ENCODE measurements at regions not wholly inside any gene's neighbourhood (a gene's known extent, or its start where the extent isn't known, plus 50 kb on each side); places are given as distances from the start of the nearest gene placed in this dataset.
"Not testable (repeated sequence)": the region's sequence is repeated elsewhere in the genome, so short reads cannot be mapped to it uniquely, and the experiment has no call there.

DNA sequence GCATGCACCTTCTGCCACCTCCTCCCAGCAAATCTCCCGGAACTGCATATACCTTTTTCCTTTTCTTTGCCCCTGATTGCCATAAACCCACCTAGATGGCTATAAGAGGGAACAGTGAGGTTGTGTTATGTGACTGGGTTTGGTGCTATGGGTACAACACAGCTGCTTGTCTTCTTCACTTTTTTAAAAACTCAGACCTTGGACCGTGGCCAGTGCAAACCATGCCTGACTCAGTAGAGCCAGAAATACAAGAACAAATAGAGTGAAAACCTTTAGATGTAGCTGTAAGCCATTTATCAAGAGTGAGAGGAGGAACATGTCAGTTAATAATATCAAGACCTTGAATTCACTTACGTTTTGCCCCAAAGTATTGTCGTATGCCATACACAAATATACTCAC is 267.4 kb upstream of the CHAC2 start:
- DNase-seq: no peak
- Mint-ChIP-seq H3K9me3 (no peaks in the 10 kb centered on the region), H3K4me1 (ENCODE audit: low read depth in 2 of 2) (no peaks in the 10 kb centered on the region)

DNA sequence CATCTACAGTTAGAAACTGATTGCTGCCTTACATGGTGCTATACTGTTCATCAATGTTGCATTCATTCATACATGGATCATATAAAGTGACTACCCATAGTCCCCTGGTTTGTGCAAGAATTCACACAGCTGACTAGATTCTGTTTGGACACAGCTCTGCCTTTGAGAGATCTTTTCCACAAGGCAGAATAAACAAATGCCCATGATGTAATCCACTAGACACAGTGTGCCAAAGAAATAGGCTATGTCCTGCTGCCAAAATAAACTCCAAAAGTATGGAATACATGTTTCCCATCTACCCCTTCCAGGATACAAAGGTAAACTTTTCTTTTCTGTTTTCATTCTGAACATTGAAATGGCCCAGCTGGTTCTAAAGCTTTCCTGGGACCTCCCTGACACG is 269.4 kb upstream of the CHAC2 start:
- no peak overlapping the region for H3K27ac Mint-ChIP-seq
- H3K36me3 Mint-ChIP-seq (ENCODE audit: insufficient read depth): no peaks in the 10 kb centered on the region
- DNase-seq: no peak
- ATAC-seq (replicated peaks): no peak
- no peaks in the 10 kb centered on the region for H3K4me1 Mint-ChIP-seq (ENCODE audit: low read depth in 2 of 2)
- H3K9me3 Mint-ChIP-seq: no peaks in the 10 kb centered on the region
- H3K27me3 Mint-ChIP-seq: peaks cover 0 to 18% of the 10 kb centered on the region in 2 donors
- no peak overlapping the region for H3K4me3 Mint-ChIP-seq

More for the DNA sequence above, 267.4 kb upstream of the CHAC2 start:
- no peak for ATAC-seq (replicated peaks)
- Mint-ChIP-seq H3K4me3 (no peak overlapping the region), H3K36me3 (ENCODE audit: insufficient read depth) (no peaks in the 10 kb centered on the region), H3K27ac (no peak overlapping the region), H3K27me3 (peaks cover 0 to 24% of the 10 kb centered on the region in 2 donors)

DNA sequence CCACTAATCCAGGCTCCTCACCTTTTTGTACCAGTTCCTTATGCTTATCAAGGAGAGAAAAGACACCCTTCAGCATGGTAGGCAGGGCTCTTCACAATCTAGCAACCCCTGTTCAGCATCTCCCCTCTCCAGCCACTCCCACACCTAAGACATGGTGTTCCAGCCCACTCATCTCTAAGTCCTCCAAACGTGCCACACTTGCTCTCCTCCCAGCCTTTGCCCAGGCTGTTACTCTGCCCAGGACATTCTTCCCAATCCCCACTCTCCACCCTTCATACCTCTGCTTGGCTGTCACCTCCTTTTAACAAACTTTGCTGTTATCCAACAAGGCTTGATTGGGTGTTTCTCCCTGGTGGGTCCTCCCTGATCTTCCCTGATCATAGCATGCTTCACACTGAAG is 270.6 kb upstream of the CHAC2 start:
- no peaks in the 10 kb centered on the region for H3K4me1 Mint-ChIP-seq (ENCODE audit: low read depth in 2 of 2)
- DNase-seq (no peak), ATAC-seq (replicated peaks) (no peak)
- H3K27ac Mint-ChIP-seq: no peak overlapping the region
- no peak overlapping the region for H3K4me3 Mint-ChIP-seq
- H3K9me3 Mint-ChIP-seq: no peaks in the 10 kb centered on the region
- H3K27me3 Mint-ChIP-seq: peaks cover 0 to 18% of the 10 kb centered on the region in 2 donors
- H3K36me3 Mint-ChIP-seq (ENCODE audit: insufficient read depth): no peaks in the 10 kb centered on the region

DNA sequence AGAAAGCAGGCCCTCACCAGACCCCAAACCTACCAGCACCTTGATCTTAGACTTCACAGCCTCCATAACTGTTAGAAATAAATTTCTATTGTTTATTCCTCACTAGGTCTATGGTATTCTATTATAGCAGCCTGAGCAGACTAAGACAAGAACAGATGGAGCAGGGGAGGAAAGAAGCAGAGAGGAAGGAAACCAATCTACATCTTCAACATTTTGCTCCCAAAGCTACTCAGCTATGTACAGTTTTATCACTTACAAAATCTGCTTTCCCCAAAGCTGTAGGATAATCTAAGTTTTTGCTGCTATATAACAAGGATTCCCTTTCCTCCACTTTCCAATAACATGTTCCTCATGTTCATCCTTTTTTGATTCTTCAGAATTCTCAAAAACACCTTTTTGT is 274.4 kb upstream of the CHAC2 start:
- Mint-ChIP-seq H3K36me3 (ENCODE audit: insufficient read depth) (no peaks in the 10 kb centered on the region), H3K4me1 (ENCODE audit: low read depth in 2 of 2) (no peaks in the 10 kb centered on the region), H3K4me3 (no peak overlapping the region), H3K27me3 (peaks cover 0 to 7% of the 10 kb centered on the region in 2 donors), H3K27ac (no peak overlapping the region), H3K9me3 (no peaks in the 10 kb centered on the region)
- no peak for DNase-seq
- no peak for ATAC-seq (replicated peaks)

DNA sequence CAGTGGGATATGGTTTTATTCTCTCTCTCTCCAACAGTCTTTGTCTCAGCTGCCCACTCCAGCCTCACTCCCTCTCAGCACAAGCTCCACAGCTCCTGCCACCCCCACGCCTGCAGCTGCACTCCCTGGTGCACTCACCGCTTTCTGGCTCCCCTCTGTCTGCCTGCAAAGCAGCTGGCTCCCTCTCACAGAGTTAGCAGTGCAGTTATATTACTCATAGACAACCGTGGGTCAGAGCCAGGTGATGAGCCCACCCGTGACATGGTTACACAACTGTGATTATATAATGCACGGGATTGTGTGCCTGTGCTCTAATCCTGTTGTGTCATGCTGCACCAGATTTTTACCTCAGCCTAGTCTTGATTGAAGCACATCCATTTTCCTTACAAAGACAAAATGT is 276.9 kb upstream of the CHAC2 start:
- ATAC-seq (replicated peaks) (no peak), DNase-seq (no peak)
- Mint-ChIP-seq H3K27ac (no peak overlapping the region), H3K36me3 (ENCODE audit: insufficient read depth) (no peaks in the 10 kb centered on the region), H3K9me3 (no peaks in the 10 kb centered on the region), H3K27me3 (peaks cover 0 to 6% of the 10 kb centered on the region in 2 donors), H3K4me3 (no peak overlapping the region), H3K4me1 (ENCODE audit: low read depth in 2 of 2) (no peaks in the 10 kb centered on the region)

DNA sequence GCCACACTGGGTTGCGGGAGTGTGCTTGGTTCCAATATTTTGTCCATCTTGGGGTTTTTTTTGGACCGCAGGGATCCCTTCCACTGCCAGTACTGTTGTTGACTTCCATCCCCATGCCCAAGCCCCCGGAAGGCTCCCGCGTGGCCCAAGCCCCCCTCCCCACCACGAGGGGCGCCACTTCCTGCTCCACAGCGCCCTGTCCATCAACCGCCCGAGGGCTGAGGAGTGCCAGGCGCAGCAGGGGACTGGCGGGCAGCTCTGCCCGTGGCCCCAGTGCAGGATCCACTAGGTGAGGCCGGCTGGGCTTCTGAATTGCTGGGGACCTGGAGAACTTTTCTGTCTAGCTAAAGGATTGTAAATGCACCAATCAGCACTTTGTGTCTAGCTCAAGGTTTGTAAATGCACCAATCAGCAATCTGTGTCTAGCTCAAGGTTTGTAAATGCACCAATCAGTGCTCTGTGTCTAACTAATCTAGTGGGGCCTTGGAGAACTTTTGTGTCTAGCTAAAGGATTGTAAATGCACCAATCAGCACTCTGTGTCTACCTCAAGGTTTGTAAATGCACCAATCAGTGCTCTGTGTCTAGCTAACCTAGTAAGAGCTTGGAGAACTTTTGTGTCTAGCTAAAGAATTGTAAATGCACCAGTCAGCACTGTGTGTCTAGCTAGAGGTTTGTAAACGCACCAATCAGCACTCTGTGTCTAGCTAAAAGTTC is 281.3 kb upstream of the CHAC2 start:
- ATAC-seq (replicated peaks); H3K27me3 Mint-ChIP-seq; DNase-seq; H3K4me3 Mint-ChIP-seq; H3K9me3 Mint-ChIP-seq; H3K4me1 Mint-ChIP-seq (ENCODE audit: low read depth in 2 of 2); H3K27ac Mint-ChIP-seq; H3K36me3 Mint-ChIP-seq (ENCODE audit: insufficient read depth): not testable (repeated sequence)

DNA sequence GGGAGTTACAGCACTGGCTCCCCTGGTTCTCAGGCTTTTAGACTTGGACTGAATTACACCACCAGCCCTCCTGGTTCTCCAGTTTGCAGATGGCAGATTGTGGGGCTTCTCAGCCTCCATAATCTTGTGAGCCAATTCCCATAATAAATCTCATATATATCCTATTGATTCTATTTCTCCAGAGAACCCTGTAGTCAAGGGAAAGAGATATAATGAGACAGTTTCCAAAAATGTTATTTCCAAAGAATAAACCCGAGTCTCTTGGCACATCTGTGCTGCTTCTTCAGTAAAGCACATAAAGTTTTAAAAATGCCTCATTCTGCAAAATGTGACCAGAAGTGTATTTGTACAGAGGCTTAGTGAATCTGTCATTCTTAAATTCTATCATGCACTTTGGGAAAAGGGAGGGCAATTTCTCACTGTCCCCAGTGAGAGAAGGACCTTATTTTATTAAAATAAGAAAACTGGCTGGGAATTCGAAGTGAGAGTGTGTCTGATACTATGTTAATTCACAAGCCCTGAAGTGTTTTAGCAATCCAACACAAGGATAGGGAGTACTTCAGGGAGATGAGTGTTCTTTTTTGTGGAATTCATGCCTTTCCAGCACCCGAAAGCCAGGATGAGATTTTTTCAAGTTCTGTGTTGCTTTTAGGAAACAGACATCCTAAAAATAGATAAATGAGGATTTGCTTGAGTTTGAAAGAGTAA is 282.4 kb upstream of the CHAC2 start:
- Mint-ChIP-seq H3K9me3 (peaks cover 0 to 3% of the 10 kb centered on the region in 2 donors), H3K27ac (no peak overlapping the region), H3K36me3 (ENCODE audit: insufficient read depth) (no peaks in the 10 kb centered on the region), H3K4me3 (no peak overlapping the region), H3K27me3 (no peaks in the 10 kb centered on the region), H3K4me1 (ENCODE audit: low read depth in 2 of 2) (no peaks in the 10 kb centered on the region)
- ATAC-seq (replicated peaks) (no peak), DNase-seq (no peak)

DNA sequence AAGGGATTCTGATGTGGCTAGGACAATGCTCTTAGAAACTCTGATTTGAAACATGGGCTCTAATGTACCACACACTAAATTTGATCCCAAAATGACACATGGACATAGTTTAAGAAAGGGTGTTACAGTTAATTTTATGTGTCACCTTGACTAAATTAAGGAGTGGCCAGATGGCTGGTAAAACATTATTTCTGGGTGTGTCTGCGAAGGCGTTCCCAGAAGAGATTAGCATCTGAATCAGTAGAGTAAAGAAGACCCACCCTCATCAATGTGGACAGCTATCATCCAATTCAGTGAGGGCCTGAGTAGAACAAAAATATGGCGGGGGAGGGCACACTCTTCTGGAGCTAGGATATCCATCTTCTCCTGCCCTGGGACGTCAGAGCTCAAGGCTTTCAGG is 283.1 kb upstream of the CHAC2 start:
- ATAC-seq (replicated peaks) (no peak), DNase-seq (no peak)
- H3K36me3 Mint-ChIP-seq (ENCODE audit: insufficient read depth): no peaks in the 10 kb centered on the region

DNA sequence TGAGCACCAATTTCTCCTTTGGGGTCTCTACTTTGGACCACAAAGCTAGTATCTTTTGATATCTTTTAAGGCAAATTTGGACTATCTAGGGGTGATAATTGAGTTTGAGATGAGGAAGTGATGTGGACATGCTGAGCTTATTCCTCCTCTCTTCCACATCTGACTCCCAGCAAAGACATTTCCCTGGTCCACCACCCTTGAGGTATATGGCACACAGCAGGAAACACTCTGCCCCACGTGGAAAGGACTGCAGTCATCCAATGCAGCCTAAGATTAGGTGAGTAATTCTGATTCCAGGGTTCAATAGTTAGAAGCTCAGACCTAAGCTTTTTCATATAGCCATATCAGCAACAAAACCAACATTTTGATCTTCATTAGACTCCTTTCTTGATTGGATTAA is 290.1 kb upstream of the CHAC2 start:
- Mint-ChIP-seq H3K4me3 (no peak overlapping the region), H3K27me3 (peaks cover 0 to 7% of the 10 kb centered on the region in 2 donors), H3K27ac (no peak overlapping the region), H3K4me1 (ENCODE audit: low read depth in 2 of 2) (no peaks in the 10 kb centered on the region), H3K9me3 (peaks cover 0 to 3% of the 10 kb centered on the region in 2 donors), H3K36me3 (ENCODE audit: insufficient read depth) (no peaks in the 10 kb centered on the region)
- DNase-seq (no peak), ATAC-seq (replicated peaks) (no peak)

More for the DNA sequence above, 283.1 kb upstream of the CHAC2 start:
- Mint-ChIP-seq H3K27me3 (no peaks in the 10 kb centered on the region), H3K9me3 (peaks cover 0 to 3% of the 10 kb centered on the region in 2 donors), H3K27ac (no peak overlapping the region), H3K4me3 (no peak overlapping the region), H3K4me1 (ENCODE audit: low read depth in 2 of 2) (no peaks in the 10 kb centered on the region)

DNA sequence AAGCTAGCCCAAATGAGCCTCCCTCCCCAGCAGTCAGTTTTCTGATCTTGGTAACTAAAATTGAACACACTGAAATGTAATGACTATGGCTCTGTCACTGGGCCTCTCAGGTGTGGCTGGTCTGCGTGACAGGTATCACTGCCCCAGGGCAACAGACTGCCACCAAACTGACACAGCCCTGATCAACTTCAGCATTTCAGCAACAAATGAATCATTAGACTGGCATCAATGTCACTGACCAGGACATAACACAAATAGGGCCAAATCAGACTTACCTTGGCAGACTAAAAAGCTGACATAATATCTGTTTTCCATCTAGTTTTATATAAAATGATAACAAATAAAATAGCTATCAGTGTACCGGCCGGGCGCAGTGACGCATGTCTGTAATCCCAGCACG is 290.8 kb upstream of the CHAC2 start:
- H3K27ac Mint-ChIP-seq: no peak overlapping the region
- H3K9me3 Mint-ChIP-seq: no peaks in the 10 kb centered on the region
- H3K4me3 Mint-ChIP-seq: no peak overlapping the region
- ATAC-seq (replicated peaks) (no peak), DNase-seq (no peak)
- no peaks in the 10 kb centered on the region for H3K36me3 Mint-ChIP-seq (ENCODE audit: insufficient read depth)
- H3K27me3 Mint-ChIP-seq: peaks cover 0 to 7% of the 10 kb centered on the region in 2 donors
- H3K4me1 Mint-ChIP-seq (ENCODE audit: low read depth in 2 of 2): no peaks in the 10 kb centered on the region

DNA sequence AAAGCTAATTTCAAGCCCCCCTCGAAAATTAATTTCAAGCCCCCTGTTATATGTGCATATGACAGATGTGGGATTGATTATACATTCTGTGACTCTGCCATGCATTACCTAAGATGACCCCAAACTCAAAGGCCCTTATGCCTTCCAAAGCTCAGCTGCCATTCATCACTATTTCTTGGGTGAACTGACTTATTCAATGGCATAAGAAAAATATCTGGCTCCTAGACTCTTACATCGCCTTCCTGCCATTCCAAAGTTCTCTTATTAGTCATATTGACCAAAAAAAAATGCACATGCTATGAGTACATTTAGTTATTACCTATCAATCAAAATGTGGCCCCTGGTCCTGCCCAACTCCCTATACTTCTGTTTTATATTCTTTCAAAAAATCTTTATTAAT is 291.8 kb upstream of the CHAC2 start:
- Mint-ChIP-seq H3K36me3 (ENCODE audit: insufficient read depth) (no peaks in the 10 kb centered on the region), H3K4me1 (ENCODE audit: low read depth in 2 of 2) (no peaks in the 10 kb centered on the region), H3K9me3 (no peaks in the 10 kb centered on the region), H3K27me3 (peaks cover 0 to 7% of the 10 kb centered on the region in 2 donors), H3K4me3 (no peak overlapping the region), H3K27ac (no peak overlapping the region)
- ATAC-seq (replicated peaks) (no peak), DNase-seq (no peak)

DNA sequence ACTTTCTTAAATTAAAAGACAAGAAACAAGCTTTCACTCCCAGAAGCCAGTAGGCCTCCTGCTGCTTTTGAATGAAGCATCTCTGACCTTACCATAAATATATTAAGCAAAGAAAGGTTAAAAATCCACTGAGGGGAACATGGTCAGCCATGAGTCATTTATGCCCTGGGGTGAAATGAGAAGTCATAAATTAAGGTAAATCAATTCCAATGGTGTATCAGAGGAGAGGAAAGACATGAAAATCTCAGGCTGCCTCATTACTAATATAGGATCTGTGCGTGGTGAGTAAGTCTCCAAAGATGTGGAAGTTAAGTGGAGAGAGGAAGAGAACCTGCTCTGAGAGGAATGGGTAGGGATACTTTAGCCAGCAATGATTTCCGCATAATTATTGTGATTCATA is 292.3 kb upstream of the CHAC2 start:
- no peak overlapping the region for H3K4me3 Mint-ChIP-seq
- no peaks in the 10 kb centered on the region for H3K4me1 Mint-ChIP-seq (ENCODE audit: low read depth in 2 of 2)
- H3K36me3 Mint-ChIP-seq (ENCODE audit: insufficient read depth): no peaks in the 10 kb centered on the region
- H3K9me3 Mint-ChIP-seq: no peaks in the 10 kb centered on the region
- no peak for ATAC-seq (replicated peaks)
- peaks cover 0 to 7% of the 10 kb centered on the region in 2 donors for H3K27me3 Mint-ChIP-seq
- DNase-seq: no peak
- H3K27ac Mint-ChIP-seq: no peak overlapping the region

DNA sequence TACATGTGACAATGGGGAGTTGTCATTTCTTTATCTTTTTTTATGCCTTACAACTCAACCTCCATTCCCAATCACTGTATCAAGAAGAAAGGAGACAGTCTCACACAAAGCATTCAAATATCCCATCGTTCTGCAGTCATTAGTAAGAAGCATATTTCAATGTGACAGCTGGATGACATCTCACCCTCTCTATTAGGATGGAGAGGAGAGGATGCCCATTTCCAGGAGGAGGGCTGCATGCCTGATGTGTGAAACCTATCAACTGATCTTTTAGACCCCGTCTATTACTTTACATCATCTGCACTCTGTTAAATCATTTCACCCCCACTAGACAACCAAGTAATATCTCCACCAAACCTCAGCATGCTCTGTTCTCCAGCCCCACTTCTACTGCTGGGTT is 292.7 kb upstream of the CHAC2 start:
- no peak for DNase-seq
- no peaks in the 10 kb centered on the region for H3K36me3 Mint-ChIP-seq (ENCODE audit: insufficient read depth)
- ATAC-seq (replicated peaks): no peak
- H3K27ac Mint-ChIP-seq: no peak overlapping the region
- peaks cover 0 to 7% of the 10 kb centered on the region in 2 donors for H3K27me3 Mint-ChIP-seq
- H3K4me3 Mint-ChIP-seq: no peak overlapping the region
- no peaks in the 10 kb centered on the region for H3K9me3 Mint-ChIP-seq
- H3K4me1 Mint-ChIP-seq (ENCODE audit: low read depth in 2 of 2): no peaks in the 10 kb centered on the region

DNA sequence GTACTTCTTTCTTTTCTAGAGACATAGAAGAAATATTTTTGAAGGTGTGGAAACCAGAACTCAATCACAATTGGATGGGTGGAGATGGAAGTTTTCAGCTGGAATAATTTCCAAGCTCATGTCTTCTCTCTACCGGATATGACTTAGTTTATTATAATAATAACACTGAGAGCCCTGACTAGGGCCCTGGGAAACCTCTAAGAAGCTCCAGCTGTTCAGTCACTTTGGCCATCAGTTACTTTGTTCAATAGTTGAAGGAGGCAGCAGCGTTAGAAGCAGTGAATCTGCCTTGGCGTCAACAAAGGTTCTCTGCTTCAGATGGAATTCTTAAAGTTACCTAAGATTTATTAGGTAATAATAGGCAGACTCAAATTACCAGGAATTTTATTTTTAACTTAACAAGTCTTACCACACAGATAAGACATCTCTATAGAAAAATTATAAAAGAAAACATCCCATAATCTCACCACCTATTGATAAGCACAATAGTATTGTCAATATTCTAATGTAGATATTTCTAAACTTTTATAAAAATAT is 293.8 kb upstream of the CHAC2 start:
- Mint-ChIP-seq H3K27ac (no peak overlapping the region), H3K4me3 (no peak overlapping the region), H3K4me1 (ENCODE audit: low read depth in 2 of 2) (no peaks in the 10 kb centered on the region), H3K9me3 (no peaks in the 10 kb centered on the region), H3K27me3 (peaks cover 0 to 7% of the 10 kb centered on the region in 2 donors), H3K36me3 (ENCODE audit: insufficient read depth) (peaks cover 3% of the 10 kb centered on the region)
- ATAC-seq (replicated peaks): no peak
- DNase-seq: no peak

All from effector memory CD8-positive, alpha-beta T cell (primary cell).